Psoas muscle (tissue), 7 donors: ENCODE measurements at regions not wholly inside any gene's neighbourhood (a gene's known extent, or its start where the extent isn't known, plus 50 kb on each side); places are given as distances from the start of the nearest gene placed in this dataset.

Experiments
- ATAC-seq, 4 donors: fragments of 200-7000 bp; cut with Tn5 transposase; one replicate each; pipeline ENCODE4 v1.9.1; 2020; ENCODE audit warnings: moderate library complexity in 3 of 4, mild to moderate bottlenecking in 2 of 4
- DNase-seq, 2 donors: peaks; one replicate each; pipeline ENCODE4 v3.0.0-alpha.2; 2020
- H3K27ac ChIP-seq: fragments of 200-600 bp; one replicate; pipeline ENCODE4 v1.8.0; 2022
- H3K27me3 ChIP-seq, 3 donors: fragments of 200-600 bp in 1 of 3; one replicate each; pipeline versions ENCODE4 v1.6.1 to v1.8.0; 2013 to 2022; ENCODE audit warnings: low read length in 2 of 3, mild to moderate bottlenecking in 2 of 3, moderate library complexity in 1 of 3; ENCODE audit not compliant: insufficient read depth in 3 of 3
- H3K36me3 ChIP-seq, 2 donors: fragments of 200-600 bp in 1 of 2; one replicate each; pipeline versions ENCODE4 v1.6.1 to v1.8.0; 2013 to 2022; ENCODE audit warnings: low read depth in 1 of 2, mild to moderate bottlenecking in 1 of 2, moderate library complexity in 1 of 2; ENCODE audit not compliant: insufficient read depth in 1 of 2
- H3K4me1 ChIP-seq: fragments of 200-600 bp; one replicate; pipeline ENCODE4 v1.8.0; 2022
- H3K4me3 ChIP-seq: fragments of 200-600 bp; one replicate; pipeline ENCODE4 v1.8.0; 2022; ENCODE audit warnings: mild to moderate bottlenecking
- H3K9me3 ChIP-seq: fragments of 200-600 bp; one replicate; pipeline ENCODE4 v1.8.0; 2022
- WGBS, 3 donors: extraction: QIAGEN DNeasy Blood & Tissue Kit; methylation state at CpG; one replicate each; pipeline versions ENCODE4 v1.1.6 to v1.1.7; 2013; 5-methylcytosine and 5-hydroxymethylcytosine counted together
- intact Hi-C, 2 donors: fragments of 100-400 bp; cut with DNase I; formaldehyde crosslinking; loops; one replicate each; pipeline versions ENCODE4 v1.11.0 to v1.14.2; 2022
- TF ChIP-seq, protein P1 (sequence below): fragments of 200-600 bp; IDR thresholded peaks from one replicate; pipeline ENCODE4 v1.8.0; 2022; ENCODE audit warnings: antibody characterized with exemption
- donor health status: healthy with polysubstance abuse.
- donor health status: DM: no; HTN: no; CAD: no; lungs with moderate emphysema.
- donor health status: Bipolar disorder and iron deficiency.
- donor health status: healthy.
- donor health status: DM: yes; HTN: yes; CAD: no.
- donor health status: DM: no; HTN: no; CAD: no.
- donor health status: DM: yes; HTN: yes; CAD: no.

DNA sequence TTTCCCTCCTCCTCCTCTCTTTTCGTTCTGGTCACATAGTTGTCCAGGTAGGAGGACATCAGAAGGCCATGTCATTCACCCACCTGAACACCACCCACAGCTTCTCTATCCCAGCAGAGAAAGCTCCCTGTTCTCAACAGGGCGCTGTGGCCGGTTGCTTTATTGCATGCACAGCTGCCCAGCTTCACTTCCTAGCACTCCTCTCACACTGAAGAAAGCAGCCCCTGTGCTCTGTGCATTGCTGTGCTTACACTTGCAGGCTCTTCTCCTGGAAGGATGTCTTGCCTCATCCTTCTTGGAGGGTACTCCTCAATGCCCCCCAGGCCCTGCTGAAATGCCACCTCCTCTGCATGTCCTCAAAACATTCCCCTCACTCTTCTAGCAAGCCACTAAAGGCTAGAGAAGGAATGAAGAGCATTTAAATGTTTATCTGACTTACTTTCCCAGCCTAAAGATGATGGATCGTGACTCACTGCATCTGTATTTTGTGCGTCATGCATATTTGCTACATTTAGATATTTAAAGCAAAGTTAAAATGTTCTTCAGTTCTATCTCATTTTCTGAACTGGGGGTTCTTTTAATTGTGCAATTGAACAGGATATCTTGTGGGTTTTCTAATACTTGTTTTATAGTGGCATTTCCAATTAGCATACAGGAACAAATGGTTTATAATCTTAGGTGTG, 186.4 kb upstream of the PUDP start:
- Histone ChIP-seq H3K36me3 (no peaks in the 10 kb centered on the region), H3K27me3 (no peaks in the 10 kb centered on the region), H3K9me3 (peaks cover 6% of the 10 kb centered on the region), H3K27ac (no peak overlapping the region), H3K4me3 (no peak overlapping the region), H3K4me1 (no peaks in the 10 kb centered on the region)
- intact Hi-C loops: no loop called here
- 94 to 96% (median 95%) methylated on average over 5 of the region's 5 CpGs for WGBS, 3 donors
- TF ChIP-seq, protein P1, sequence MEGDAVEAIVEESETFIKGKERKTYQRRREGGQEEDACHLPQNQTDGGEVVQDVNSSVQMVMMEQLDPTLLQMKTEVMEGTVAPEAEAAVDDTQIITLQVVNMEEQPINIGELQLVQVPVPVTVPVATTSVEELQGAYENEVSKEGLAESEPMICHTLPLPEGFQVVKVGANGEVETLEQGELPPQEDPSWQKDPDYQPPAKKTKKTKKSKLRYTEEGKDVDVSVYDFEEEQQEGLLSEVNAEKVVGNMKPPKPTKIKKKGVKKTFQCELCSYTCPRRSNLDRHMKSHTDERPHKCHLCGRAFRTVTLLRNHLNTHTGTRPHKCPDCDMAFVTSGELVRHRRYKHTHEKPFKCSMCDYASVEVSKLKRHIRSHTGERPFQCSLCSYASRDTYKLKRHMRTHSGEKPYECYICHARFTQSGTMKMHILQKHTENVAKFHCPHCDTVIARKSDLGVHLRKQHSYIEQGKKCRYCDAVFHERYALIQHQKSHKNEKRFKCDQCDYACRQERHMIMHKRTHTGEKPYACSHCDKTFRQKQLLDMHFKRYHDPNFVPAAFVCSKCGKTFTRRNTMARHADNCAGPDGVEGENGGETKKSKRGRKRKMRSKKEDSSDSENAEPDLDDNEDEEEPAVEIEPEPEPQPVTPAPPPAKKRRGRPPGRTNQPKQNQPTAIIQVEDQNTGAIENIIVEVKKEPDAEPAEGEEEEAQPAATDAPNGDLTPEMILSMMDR: no peak
- DNase-seq (no peak), ATAC-seq (no peak)

DNA sequence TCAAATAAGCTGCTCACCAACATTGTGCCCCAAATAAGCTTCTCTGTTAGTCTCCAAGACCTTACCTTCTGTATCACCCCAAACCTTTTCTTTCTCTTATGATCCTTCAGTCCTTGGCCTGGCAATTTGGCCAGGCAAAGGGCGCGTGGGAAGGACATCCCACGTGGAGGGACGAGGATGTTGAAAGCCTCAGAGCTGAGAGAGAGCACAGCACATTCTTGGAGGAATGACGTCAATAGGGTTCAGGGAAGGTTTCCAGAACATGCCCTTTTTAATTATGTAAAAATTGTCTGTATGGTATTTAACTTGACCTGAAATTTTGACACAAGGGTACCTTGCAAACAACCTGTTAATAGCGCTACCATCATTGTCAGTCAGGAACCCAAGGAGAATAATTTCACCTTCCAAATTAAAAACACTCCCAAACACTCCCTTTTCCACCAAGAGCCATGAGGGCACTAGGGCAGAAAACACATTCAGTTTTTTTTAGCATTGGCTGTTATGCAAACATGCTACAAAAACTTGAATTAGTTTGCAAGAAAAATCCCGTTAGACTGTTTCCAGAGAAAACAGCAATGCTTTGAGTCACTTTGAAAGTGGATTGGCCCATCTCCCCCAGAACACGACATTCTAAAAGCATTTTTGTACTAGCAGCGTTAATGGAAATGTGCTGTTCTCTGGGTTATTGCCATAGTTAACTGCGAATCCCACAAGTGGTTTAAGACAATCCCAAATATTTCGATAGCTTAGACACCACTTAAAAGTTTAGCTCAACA, 183.2 kb upstream of the PUDP start:
- TF ChIP-seq, protein P1: no peak
- 60 to 79% (median 75%) methylated on average over 11 of the region's 11 CpGs for WGBS, 3 donors
- H3K36me3 ChIP-seq: no peaks in the 10 kb centered on the region
- H3K4me3 ChIP-seq: no peak overlapping the region
- intact Hi-C loops: no loop called here
- ATAC-seq: no peak
- peaks cover 5% of the 10 kb centered on the region for H3K9me3 ChIP-seq
- H3K4me1 ChIP-seq: no peaks in the 10 kb centered on the region
- peak in 1 of 2 donors; percentile 32 for DNase-seq
- H3K27ac ChIP-seq: no peak overlapping the region
- H3K27me3 ChIP-seq: no peaks in the 10 kb centered on the region

DNA sequence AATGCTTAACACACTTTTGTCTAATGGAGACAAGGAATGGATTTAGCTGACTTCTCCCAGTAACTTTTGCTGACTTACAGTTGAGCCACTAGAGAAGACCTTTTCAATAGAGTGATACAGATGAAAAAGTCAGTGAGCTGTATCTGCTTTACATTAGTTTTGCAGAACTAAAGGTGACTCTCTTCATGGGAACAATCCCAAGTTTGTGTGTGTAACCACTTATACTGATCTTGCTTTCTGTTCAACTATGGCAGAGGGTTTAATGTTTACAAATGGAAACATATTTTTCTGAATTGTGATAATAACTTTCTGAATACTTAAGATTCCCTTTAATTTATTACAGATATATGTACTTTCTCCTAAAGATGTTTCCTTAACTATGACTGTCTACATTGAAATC, 182.6 kb upstream of the PUDP start:
- H3K4me3 ChIP-seq: no peak overlapping the region
- no peaks in the 10 kb centered on the region for H3K4me1 ChIP-seq
- no peak overlapping the region for H3K27ac ChIP-seq
- ATAC-seq (no peak), DNase-seq (no peak)
- H3K9me3 ChIP-seq: no peaks in the 10 kb centered on the region
- H3K27me3 ChIP-seq: no peaks in the 10 kb centered on the region
- TF ChIP-seq, protein P1: no peak
- intact Hi-C loops: no loop called here
- no peaks in the 10 kb centered on the region for H3K36me3 ChIP-seq

DNA sequence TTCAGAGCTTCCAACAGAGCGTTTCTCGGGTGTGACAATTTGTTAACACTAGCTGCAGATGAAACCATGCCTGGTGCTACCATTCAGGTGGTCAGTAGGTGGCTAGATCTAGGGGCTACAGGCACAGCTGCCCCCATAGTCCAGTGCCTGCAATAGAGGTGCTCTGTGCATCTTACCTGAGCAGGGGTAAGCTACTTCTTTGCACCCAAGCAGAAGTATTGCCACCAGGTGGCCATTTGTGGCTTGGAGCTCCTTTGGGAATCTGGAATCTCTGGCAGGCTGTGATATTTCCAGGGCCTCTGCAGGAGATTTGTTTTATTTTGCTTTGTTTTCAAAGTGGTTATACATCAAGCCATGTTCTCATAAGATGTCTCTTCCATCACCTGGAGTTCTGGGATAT, 170.7 kb upstream of the PUDP start:
- intact Hi-C loops: no loop called here
- 93 to 97% (median 95%) methylated on average over 2 of the region's 2 CpGs for WGBS, 3 donors
- H3K27me3 ChIP-seq: no peaks in the 10 kb centered on the region
- no peaks in the 10 kb centered on the region for H3K9me3 ChIP-seq
- ATAC-seq: no peak
- no peak overlapping the region for H3K4me3 ChIP-seq
- no peaks in the 10 kb centered on the region for H3K36me3 ChIP-seq
- peaks cover 3% of the 10 kb centered on the region for H3K4me1 ChIP-seq
- TF ChIP-seq, protein P1: no peak
- no peak for DNase-seq
- no peak overlapping the region for H3K27ac ChIP-seq
